Erythroblast (primary cell): ENCODE measurements at regions not wholly inside any gene's neighbourhood (a gene's known extent, or its start where the extent isn't known, plus 50 kb on each side); places are given as distances from the start of the nearest gene placed in this dataset.

Experiments
- GATA1 ChIP-seq: IDR thresholded peaks from 2 replicates; pipeline ENCODE4 v1.6.1; 2011; ENCODE audit warnings: low read depth, mild to moderate bottlenecking, control low read depth, low read length, moderate library complexity
- POLR2A ChIP-seq: IDR thresholded peaks from 2 replicates; pipeline ENCODE4 v1.6.1; 2011; ENCODE audit warnings: mild to moderate bottlenecking, low read length

GRCh38 chr12:89950421-89950820, 241.8 kb upstream of the ATP2B1 start:
- TF ChIP-seq POLR2A (no peak), GATA1 (no peak)
